Activated B cell treated with CpG ODN at 0.5 μM for 24 hours (primary cell): ENCODE measurements at regions not wholly inside any gene's neighbourhood (a gene's known extent, or its start where the extent isn't known, plus 50 kb on each side); places are given as distances from the start of the nearest gene placed in this dataset.

Experiments used
- ATAC-seq: fragments of 200-7000 bp; cut with Tn5 transposase; one replicate; pipeline ENCODE4 v1.10.0; 2021; ENCODE audit warnings: low read depth, mild to moderate bottlenecking, moderate library complexity
- CTCF ChIA-PET: fragments of 350-600 bp; sonication (Branson Sonifier 250); formaldehyde crosslinking; loops from one replicate; lab custom pipeline; 2021; ENCODE audit warnings: antibody characterized with exemption; lab: Charles Lee
- POLR2A ChIA-PET: fragments of 350-600 bp; sonication (Branson Sonifier 250); formaldehyde crosslinking; loops from one replicate; lab custom pipeline; 2021; ENCODE audit warnings: antibody characterized with exemption; lab: Charles Lee
- DNase-seq: peaks from one replicate; pipeline ENCODE4 v3.0.0; 2022
- H3K27ac Mint-ChIP-seq: one replicate; pipeline ENCODE4 v1.8.0; 2020; ENCODE audit warnings: mixed read lengths
- H3K27me3 Mint-ChIP-seq: one replicate; pipeline ENCODE4 v1.8.0; 2021; ENCODE audit warnings: mixed read lengths
- H3K36me3 Mint-ChIP-seq: one replicate; pipeline ENCODE4 v1.8.0; 2021; ENCODE audit warnings: low read depth, mixed read lengths
- H3K4me1 Mint-ChIP-seq: one replicate; pipeline ENCODE4 v1.8.0; 2021; ENCODE audit warnings: mixed read lengths
- H3K4me3 Mint-ChIP-seq: one replicate; pipeline ENCODE4 v1.8.0; 2020; ENCODE audit warnings: mild to moderate bottlenecking, mixed read lengths
- H3K9me3 Mint-ChIP-seq: one replicate; pipeline ENCODE4 v1.8.0; 2020; ENCODE audit warnings: mixed read lengths
- intact Hi-C: fragments of 100-400 bp; cut with micrococcal nuclease; formaldehyde crosslinking; loops from one replicate; pipeline ENCODE4 v1.15.1; 2024
- TF ChIP-seq, protein P1 (sequence below): fragments of 200-600 bp; IDR thresholded peaks from one replicate; pipeline ENCODE4 v1.8.0; 2022; ENCODE audit warnings: antibody characterized with exemption, mild to moderate bottlenecking

DNA sequence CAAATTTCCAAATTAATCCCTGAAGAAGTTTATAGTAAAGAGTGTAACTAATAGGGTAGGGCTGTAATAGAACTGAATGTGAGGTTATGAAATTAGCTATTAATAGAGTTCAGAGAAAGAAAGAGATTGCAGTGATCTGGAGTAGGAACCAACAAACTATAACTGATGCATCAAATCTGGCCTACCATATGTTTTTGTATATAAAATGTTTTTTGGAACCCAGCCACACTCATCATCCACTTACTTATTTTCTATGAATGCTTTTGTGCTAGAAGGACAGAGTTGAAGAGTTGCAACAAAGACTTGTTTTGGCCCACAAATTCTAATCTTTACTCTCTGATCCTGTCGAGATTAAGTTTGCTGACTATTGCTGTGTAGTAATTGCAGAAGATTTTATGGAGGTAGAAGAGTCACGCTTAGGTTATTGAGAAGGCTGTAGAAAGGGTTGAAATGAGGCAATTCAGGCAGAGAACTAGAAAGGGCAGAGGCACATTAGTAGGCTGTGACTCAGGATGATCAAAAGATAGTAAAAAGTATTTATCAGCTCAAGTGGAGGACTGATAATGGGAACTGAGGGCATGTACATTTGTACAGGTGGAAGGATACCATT is 298.7 kb upstream of the EMCN start:
- DNase-seq (no peak), ATAC-seq (no peak)
- Mint-ChIP-seq H3K36me3 (no peaks in the 10 kb centered on the region), H3K9me3 (no peaks in the 10 kb centered on the region), H3K27ac (no peak overlapping the region), H3K4me3 (no peak overlapping the region), H3K27me3 (no peaks in the 10 kb centered on the region), H3K4me1 (no peaks in the 10 kb centered on the region)
- intact Hi-C loops, result no loop called here
- CTCF ChIA-PET, result no interaction called here
- TF ChIP-seq, protein P1, sequence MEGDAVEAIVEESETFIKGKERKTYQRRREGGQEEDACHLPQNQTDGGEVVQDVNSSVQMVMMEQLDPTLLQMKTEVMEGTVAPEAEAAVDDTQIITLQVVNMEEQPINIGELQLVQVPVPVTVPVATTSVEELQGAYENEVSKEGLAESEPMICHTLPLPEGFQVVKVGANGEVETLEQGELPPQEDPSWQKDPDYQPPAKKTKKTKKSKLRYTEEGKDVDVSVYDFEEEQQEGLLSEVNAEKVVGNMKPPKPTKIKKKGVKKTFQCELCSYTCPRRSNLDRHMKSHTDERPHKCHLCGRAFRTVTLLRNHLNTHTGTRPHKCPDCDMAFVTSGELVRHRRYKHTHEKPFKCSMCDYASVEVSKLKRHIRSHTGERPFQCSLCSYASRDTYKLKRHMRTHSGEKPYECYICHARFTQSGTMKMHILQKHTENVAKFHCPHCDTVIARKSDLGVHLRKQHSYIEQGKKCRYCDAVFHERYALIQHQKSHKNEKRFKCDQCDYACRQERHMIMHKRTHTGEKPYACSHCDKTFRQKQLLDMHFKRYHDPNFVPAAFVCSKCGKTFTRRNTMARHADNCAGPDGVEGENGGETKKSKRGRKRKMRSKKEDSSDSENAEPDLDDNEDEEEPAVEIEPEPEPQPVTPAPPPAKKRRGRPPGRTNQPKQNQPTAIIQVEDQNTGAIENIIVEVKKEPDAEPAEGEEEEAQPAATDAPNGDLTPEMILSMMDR, result no peak
- POLR2A ChIA-PET, result no interaction called here

DNA sequence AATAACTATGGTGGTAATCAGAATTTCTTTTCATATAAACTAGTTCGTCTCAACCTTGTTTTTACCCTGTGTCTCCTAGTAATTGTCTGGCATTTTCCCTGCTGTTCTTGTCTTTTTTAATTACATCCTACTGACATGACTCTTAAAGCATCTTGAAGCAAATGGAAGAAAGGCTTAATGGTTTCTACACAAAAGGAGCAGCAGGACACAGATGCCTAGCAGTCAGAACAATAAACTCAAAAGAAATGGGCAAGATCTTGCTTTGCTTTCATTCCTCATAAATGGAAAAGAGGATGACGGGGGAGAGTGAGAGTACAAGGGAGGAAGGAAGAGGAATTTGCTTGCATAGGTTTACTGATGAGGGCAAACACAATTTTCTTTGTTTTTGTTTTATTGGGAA is 293.2 kb upstream of the EMCN start:
- no peaks in the 10 kb centered on the region for H3K4me1 Mint-ChIP-seq
- intact Hi-C loops, result no loop called here
- TF ChIP-seq, protein P1, result no peak

DNA sequence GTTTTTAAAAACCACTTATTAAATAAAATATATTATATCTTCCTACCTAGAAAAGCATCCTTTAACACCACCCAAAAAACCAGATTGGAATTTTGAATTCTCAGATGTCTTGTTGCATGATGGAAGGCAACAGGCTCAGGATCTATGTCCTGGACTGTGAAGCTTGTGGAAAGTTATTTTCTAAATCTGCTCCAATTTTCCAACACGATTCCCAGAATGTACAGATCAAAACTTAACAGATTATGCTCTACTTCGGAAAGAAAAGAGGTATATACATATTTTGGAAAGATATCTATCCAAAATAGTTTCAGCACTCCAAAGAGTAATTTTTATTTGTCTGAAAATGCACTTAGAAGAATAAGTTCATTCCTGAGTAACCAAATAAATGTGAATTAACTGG is 291.7 kb upstream of the EMCN start:
- Mint-ChIP-seq H3K4me1 (no peaks in the 10 kb centered on the region), H3K4me3 (no peak overlapping the region), H3K9me3 (no peaks in the 10 kb centered on the region), H3K27ac (no peak overlapping the region), H3K27me3 (peaks cover 4% of the 10 kb centered on the region), H3K36me3 (no peaks in the 10 kb centered on the region)
- POLR2A ChIA-PET, result no interaction called here
- intact Hi-C loops, result no loop called here
- CTCF ChIA-PET, result no interaction called here
- ATAC-seq (no peak), DNase-seq (no peak)
- TF ChIP-seq, protein P1, result no peak

More for the DNA sequence above, 293.2 kb upstream of the EMCN start:
- H3K27me3 Mint-ChIP-seq, result peaks cover 4% of the 10 kb centered on the region
- ChIA-PET CTCF (no interaction called here), POLR2A (no interaction called here)
- ATAC-seq (no peak), DNase-seq (no peak)
- H3K27ac Mint-ChIP-seq, result no peak overlapping the region
- no peak overlapping the region for H3K4me3 Mint-ChIP-seq
- no peaks in the 10 kb centered on the region for H3K36me3 Mint-ChIP-seq
- no peaks in the 10 kb centered on the region for H3K9me3 Mint-ChIP-seq

DNA sequence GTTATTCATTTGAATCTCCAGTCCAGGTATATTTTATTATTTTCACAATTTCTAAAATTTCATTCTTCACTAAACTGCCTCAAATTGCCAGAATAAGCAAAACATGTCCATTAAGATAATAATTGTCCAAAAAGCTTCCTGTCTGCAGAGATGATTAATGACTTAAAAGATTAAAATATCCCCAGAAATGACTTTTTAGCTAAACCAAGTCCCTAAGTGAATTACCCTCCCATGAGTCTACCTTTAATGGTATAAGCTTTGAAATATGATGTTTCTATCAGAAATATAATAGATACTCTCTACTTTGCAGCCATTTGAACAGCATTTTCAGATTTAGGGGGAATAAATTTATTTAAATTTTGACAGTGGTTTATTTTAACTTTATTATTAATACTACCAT is 289.2 kb upstream of the EMCN start:
- TF ChIP-seq, protein P1, result no peak
- no peaks in the 10 kb centered on the region for H3K9me3 Mint-ChIP-seq
- intact Hi-C loops, result no loop called here
- ChIA-PET POLR2A (no interaction called here), CTCF (no interaction called here)
- ATAC-seq (no peak), DNase-seq (no peak)
- H3K27me3 Mint-ChIP-seq, result peaks cover 4% of the 10 kb centered on the region
- no peaks in the 10 kb centered on the region for H3K36me3 Mint-ChIP-seq
- no peaks in the 10 kb centered on the region for H3K4me1 Mint-ChIP-seq
- H3K27ac Mint-ChIP-seq, result no peak overlapping the region
- H3K4me3 Mint-ChIP-seq, result no peak overlapping the region

DNA sequence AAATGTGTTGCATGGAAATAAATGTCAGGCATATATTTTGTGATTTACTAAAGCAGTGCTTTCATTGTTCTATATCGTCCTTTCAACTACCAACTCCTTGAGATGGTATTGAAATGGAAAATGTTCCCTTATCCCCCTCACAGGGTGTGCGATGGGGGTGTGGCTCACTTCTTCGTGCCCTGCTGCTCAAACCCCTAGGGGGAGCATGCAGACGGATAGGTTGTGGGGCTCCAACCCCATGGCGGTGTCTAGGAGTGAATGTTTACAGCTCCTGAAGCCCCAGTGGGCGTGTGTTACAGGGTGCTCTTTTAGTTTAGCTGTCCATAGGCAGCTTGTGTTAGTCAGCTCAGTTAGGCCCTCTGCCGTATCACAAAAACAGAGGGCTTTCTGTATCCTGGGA is 287.7 kb upstream of the EMCN start:
- ChIA-PET CTCF (no interaction called here), POLR2A (no interaction called here)
- Mint-ChIP-seq H3K27ac (no peak overlapping the region), H3K36me3 (no peaks in the 10 kb centered on the region), H3K27me3 (peaks cover 4% of the 10 kb centered on the region), H3K4me3 (no peak overlapping the region), H3K9me3 (no peaks in the 10 kb centered on the region), H3K4me1 (no peaks in the 10 kb centered on the region)
- TF ChIP-seq, protein P1, result no peak
- no peak for DNase-seq
- ATAC-seq, result no peak
- intact Hi-C loops, result no loop called here
